Thymus (tissue), 11 donors: ENCODE measurements at regions not wholly inside any gene's neighbourhood (a gene's known extent, or its start where the extent isn't known, plus 50 kb on each side); places are given as distances from the start of the nearest gene placed in this dataset.

Source experiments
- DNase-seq, 9 donors: peaks; one replicate each; pipeline ENCODE4 v3.0.0-alpha.2; 2013; ENCODE audit warnings: low spot score in 9 of 9, low read depth in 6 of 9, missing footprints in 1 of 9
- H3K27ac ChIP-seq, 2 donors: one replicate each; pipeline ENCODE4 v1.5.1; 2013; ENCODE audit warnings: control low read depth in 1 of 2, low read depth in 1 of 2, low read length in 1 of 2, mild to moderate bottlenecking in 1 of 2, moderate library complexity in 1 of 2
- H3K27me3 ChIP-seq, 2 donors: one replicate each; pipeline ENCODE4 v1.5.1; 2013; ENCODE audit warnings: low read length in 1 of 2; ENCODE audit not compliant: control insufficient read depth in 2 of 2, insufficient read depth in 1 of 2
- H3K36me3 ChIP-seq, 2 donors: one replicate each; pipeline ENCODE4 v1.5.1; 2013; ENCODE audit warnings: low read length in 1 of 2, mild to moderate bottlenecking in 1 of 2, moderate library complexity in 1 of 2; ENCODE audit not compliant: control insufficient read depth in 2 of 2, insufficient read depth in 2 of 2
- H3K4me1 ChIP-seq, 2 donors: one replicate each; pipeline ENCODE4 v1.5.1; 2013; ENCODE audit warnings: low read length in 2 of 2; ENCODE audit not compliant: control insufficient read depth in 2 of 2, insufficient read depth in 2 of 2
- H3K4me3 ChIP-seq, 2 donors: one replicate each; pipeline ENCODE4 v1.5.1; 2013; ENCODE audit warnings: low read length in 2 of 2, control low read depth in 1 of 2, mild to moderate bottlenecking in 1 of 2
- H3K9me3 ChIP-seq, 2 donors: one replicate each; pipeline ENCODE4 v1.5.1; 2013; ENCODE audit warnings: low read length in 1 of 2, mild to moderate bottlenecking in 1 of 2; ENCODE audit not compliant: control insufficient read depth in 2 of 2, insufficient read depth in 1 of 2
- WGBS: extraction: QIAGEN DNeasy Blood & Tissue Kit; methylation state at CpG from one replicate; pipeline ENCODE4 v1.1.7; 2013; 5-methylcytosine and 5-hydroxymethylcytosine counted together
- donor health status: healthy.

DNA sequence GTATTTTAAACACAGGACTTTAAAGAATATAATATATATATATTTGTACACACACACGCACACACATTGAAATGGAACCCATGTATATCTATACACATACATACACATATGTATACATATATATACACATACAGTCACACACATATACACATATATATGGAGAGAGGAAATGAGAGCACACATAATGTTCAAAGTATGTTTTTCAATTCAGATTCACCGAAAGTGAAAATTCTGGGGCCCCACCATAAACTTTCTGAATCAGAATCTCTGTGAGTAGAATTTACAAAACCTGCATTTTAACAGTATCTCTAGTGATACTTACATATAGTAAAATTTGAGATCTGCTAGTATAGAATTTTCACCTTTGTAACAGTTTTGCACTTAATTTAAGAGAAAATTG, 60.4 kb upstream of the OBI1 start:
- 98% methylated on average over 2 of the region's 2 CpGs for WGBS
- no peaks in the 10 kb centered on the region for H3K9me3 ChIP-seq
- H3K4me3 ChIP-seq: no peak overlapping the region
- H3K36me3 ChIP-seq: no peaks in the 10 kb centered on the region
- H3K4me1 ChIP-seq: no peaks in the 10 kb centered on the region
- H3K27me3 ChIP-seq: no peaks in the 10 kb centered on the region
- no peak overlapping the region for H3K27ac ChIP-seq
- DNase-seq: no peak

DNA sequence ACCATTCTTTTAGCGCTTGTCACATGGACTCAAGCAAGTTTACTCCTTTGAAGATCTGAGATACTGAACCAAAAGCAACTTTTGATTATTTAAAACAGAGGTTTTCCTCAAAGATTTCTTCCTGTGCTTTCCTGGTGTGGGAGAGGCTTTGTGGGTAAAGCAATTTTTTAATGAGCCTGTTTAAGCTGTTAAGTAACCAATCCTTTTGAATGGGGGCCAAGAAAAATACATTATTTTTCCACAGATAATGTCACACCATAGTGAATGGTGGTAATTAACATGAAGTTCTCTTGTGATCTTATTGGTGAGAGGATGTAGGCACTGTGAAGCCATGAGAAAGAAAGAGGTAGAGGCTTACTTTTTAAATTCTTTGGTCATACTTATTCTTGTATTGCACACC, 55.8 kb upstream of the OBI1 start:
- H3K4me3 ChIP-seq: no peak overlapping the region
- 98% methylated on average over 1 of the region's 1 CpG for WGBS
- no peaks in the 10 kb centered on the region for H3K27me3 ChIP-seq
- H3K27ac ChIP-seq: no peak overlapping the region
- no peaks in the 10 kb centered on the region for H3K4me1 ChIP-seq
- no peaks in the 10 kb centered on the region for H3K36me3 ChIP-seq
- H3K9me3 ChIP-seq: no peaks in the 10 kb centered on the region
- DNase-seq: no peak

DNA sequence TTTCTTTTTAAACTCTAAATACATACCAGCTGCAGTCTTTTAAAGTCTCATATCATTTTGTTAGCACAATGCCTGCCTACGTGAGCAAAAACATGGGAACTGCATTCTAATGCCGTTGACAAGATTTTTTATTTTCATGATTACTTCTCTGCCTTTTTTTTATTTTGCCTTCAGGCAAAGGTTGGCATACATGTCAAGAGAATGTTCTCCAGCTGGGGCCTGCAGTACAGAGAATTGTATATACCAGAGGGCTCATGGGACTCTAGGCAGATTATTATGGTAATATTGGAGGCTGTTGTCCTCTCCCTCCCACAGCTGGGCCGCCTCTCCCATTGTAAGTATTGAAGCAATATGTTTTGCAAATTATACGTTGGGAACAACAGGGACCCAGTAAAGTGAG, 53.9 kb upstream of the OBI1 start:
- H3K4me1 ChIP-seq: no peaks in the 10 kb centered on the region
- 87% methylated on average over 4 of the region's 4 CpGs for WGBS
- no peaks in the 10 kb centered on the region for H3K9me3 ChIP-seq
- no peak overlapping the region for H3K27ac ChIP-seq
- H3K4me3 ChIP-seq: no peak overlapping the region
- no peaks in the 10 kb centered on the region for H3K36me3 ChIP-seq
- H3K27me3 ChIP-seq: no peaks in the 10 kb centered on the region
- no peak for DNase-seq

DNA sequence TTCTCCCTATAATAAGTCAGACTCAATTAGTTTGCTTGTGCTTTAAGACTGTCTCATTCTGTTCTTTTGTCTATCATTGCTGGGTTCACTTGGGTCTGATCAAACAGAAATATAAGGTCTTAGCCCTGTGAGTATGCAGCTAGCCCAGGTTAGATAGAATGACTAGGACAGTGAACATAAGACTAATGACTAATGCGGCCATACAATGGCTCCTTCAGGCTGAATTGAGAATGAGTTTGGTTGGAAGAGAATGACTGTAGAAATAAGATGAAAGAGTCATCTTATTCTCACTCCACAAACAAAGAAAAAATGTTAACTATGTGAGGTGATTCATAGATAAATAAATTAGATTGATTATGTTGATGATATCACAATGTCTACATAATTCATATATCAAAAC, 50.1 kb upstream of the OBI1 start:
- H3K4me3 ChIP-seq: no peak overlapping the region
- no peaks in the 10 kb centered on the region for H3K36me3 ChIP-seq
- no peak overlapping the region for H3K27ac ChIP-seq
- no peaks in the 10 kb centered on the region for H3K27me3 ChIP-seq
- 97% methylated on average over 1 of the region's 1 CpG for WGBS
- H3K4me1 ChIP-seq: no peaks in the 10 kb centered on the region
- no peaks in the 10 kb centered on the region for H3K9me3 ChIP-seq
- DNase-seq: no peak
